Stimulated activated CD4-positive, alpha-beta T cell treated with anti-CD3 and anti-CD28 coated beads, Interleukin-1b, Interleukin-23, amount 100 ng/mL, for 48 hours (primary cell): ENCODE measurements at regions not wholly inside any gene's neighbourhood (a gene's known extent, or its start where the extent isn't known, plus 50 kb on each side); places are given as distances from the start of the nearest gene placed in this dataset.

Source experiments
- DNase-seq: peaks from one replicate; pipeline ENCODE4 v3.0.0-alpha.2; 2020

- DNase-seq = no peak
These were observed 108.9 kb upstream of the MEOX2 start for GRCh38 chr7:15795393-15795792.

GRCh38 chr7:15794801-15795200, 108.3 kb upstream of the MEOX2 start:
- no peak for DNase-seq

- DNase-seq = no peak
These were observed 98.2 kb upstream of the MEOX2 start for GRCh38 chr7:15784694-15785030.

- DNase-seq = no peak
These were observed 97.7 kb upstream of the MEOX2 start for GRCh38 chr7:15783987-15784693.

- DNase-seq = no peak
These were observed 96.2 kb upstream of the MEOX2 start for GRCh38 chr7:15782656-15783055.

- DNase-seq = no peak
These were observed 95.5 kb upstream of the MEOX2 start for GRCh38 chr7:15781944-15782343.

- DNase-seq = no peak
These were observed 93.8 kb upstream of the MEOX2 start for GRCh38 chr7:15780271-15780670.

- DNase-seq = no peak
These were observed 91.7 kb upstream of the MEOX2 start for GRCh38 chr7:15778191-15778590.

GRCh38 chr7:15765753-15766152, 79.3 kb upstream of the MEOX2 start:
- no peak for DNase-seq

GRCh38 chr7:15764851-15765382, 78.4 kb upstream of the MEOX2 start:
- DNase-seq = no peak

- no peak for DNase-seq
These were observed 77.5 kb upstream of the MEOX2 start for GRCh38 chr7:15764010-15764409.

- no peak for DNase-seq
These were observed 70.8 kb upstream of the MEOX2 start for GRCh38 chr7:15757041-15758000.

GRCh38 chr7:15755061-15755460, 68.6 kb upstream of the MEOX2 start:
- DNase-seq = no peak

- DNase-seq = no peak
These were observed 67.5 kb upstream of the MEOX2 start for GRCh38 chr7:15753887-15754579.

GRCh38 chr7:15752377-15752776, 65.9 kb upstream of the MEOX2 start:
- no peak for DNase-seq

GRCh38 chr7:15751191-15751701, 64.8 kb upstream of the MEOX2 start:
- DNase-seq = no peak

GRCh38 chr7:15750727-15751126, 64.2 kb upstream of the MEOX2 start:
- no peak for DNase-seq

- DNase-seq = no peak
These were observed 63.1 kb upstream of the MEOX2 start for GRCh38 chr7:15749631-15750030.

GRCh38 chr7:15747712-15748111, 61.2 kb upstream of the MEOX2 start:
- no peak for DNase-seq

GRCh38 chr7:15747301-15747700, 60.8 kb upstream of the MEOX2 start:
- DNase-seq = no peak

- no peak for DNase-seq
These were observed 57.5 kb upstream of the MEOX2 start for GRCh38 chr7:15743926-15744480.

GRCh38 chr7:15737601-15738000, 51.1 kb upstream of the MEOX2 start:
- DNase-seq = no peak
